Kidney tubule cell (primary cell): ENCODE measurements at regions not wholly inside any gene's neighbourhood (a gene's known extent, or its start where the extent isn't known, plus 50 kb on each side); places are given as distances from the start of the nearest gene placed in this dataset.
A peak's percentile ranks its signal among the peaks of the same experiment; 100 is the strongest.

ENCODE experiments used
- DNase-seq: peaks from one replicate; pipeline ENCODE4 v3.0.0-alpha.2; 2018; ENCODE audit warnings: low spot score

DNA sequence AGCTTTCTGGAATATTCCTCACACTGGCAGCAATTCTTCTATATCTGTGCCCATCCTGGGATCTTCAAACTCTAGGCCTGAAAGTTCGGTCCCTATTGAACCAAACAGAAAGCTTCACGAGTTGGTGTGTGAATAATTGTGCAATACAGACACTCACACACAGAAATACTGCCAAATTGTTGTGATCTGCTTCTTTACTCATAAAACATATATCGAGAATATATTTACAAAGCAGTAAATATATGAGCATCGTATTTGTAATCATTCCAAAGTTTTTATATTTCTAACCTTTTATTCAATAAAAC is 56.6 kb upstream of the BEX4 start:
- DNase-seq = no peak

- peak; percentile 15 for DNase-seq
Observed at GRCh38 chrX:103157496-103158316, 57.2 kb upstream of the BEX4 start.

- no peak for DNase-seq
Observed at GRCh38 chrX:103155201-103155600, 59.7 kb upstream of the BEX4 start.

DNA sequence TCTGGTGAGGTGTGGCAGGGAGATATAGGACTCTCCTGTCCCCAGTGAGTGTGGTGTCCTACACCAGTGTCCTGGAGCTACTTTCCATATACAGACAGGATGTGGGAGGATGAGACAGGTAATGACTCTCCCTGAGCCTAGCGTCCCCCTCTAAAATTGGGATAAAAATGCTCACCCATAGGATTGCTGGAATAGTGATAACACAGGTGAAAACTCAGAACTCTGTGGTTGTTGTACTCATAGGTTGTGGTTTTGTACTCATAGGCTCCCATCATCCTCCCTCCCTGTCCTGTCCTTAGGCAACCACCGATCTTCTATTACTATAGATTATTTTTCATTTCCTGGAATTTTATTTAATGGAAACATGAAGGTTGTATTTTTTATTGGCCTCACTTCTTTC is 60.7 kb upstream of the NXF3 start:
- peak; percentile 4 for DNase-seq

- DNase-seq = peak; percentile 47
Observed at GRCh38 chrX:103151799-103152198, 58.9 kb upstream of the NXF3 start.

DNA sequence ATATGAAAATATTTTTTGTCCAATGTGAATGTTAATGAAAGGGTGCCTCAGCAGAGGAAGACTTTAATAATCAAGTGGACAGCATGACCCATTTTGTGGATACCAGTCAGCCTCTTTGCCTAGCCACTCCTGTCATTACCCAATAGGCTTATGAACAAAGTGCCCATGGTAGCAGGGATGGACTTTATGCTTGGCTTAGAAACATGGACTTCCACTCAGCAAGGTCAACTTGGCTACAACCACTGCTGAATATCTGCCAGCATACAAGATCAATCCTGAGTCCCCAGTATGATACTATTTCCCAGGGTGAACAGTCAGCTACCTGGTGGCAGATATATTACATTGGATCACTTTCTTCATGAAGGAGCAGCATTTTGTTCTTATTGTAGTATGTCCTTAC is 56.7 kb upstream of the NXF3 start:
- no peak for DNase-seq

DNA sequence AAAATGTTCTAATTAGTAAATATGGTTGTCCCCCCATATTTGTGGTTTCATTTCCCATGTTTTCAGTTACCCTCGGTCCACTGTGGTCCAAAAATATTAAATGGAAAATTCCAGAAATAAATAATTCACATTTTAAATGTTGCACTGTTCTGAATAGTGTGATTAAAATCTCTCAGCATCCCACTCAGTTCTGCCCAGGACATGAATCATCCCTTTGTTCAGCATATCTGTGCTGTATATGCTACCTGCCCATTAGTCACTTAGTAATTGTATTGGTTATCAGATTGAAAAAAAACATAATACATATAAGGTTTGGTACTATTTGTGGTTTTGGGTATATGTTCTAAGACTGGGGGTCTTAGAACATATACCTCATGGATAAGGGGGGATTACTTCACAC is 55.1 kb upstream of the NXF3 start:
- no peak for DNase-seq
